ENCODE measurements at regions not wholly inside any gene's neighbourhood (a gene's known extent, or its start where the extent isn't known, plus 50 kb on each side); places are given as distances from the start of the nearest gene placed in this dataset.

- TF ChIP-seq POLR2AphosphoS5 (IDR thresholded peaks at IDR 0.05; ENCODE audit: low read depth, low read length): no peak
- no peak for TF ChIP-seq REST (IDR thresholded peaks at IDR 0.05; ENCODE audit: insufficient read depth in 1 of 2, low read depth in 2 of 2, low read length in 2 of 2)
- TF ChIP-seq SIN3A (IDR thresholded peaks at IDR 0.05; ENCODE audit: borderline replicate concordance, insufficient read depth, low read length): no peak
These were observed 170.0 kb upstream of the ZNF184 start for GRCh38 chr6:27642744-27643456.
